HepG2 (cell line): ENCODE measurements at regions not wholly inside any gene's neighbourhood (a gene's known extent, or its start where the extent isn't known, plus 50 kb on each side); places are given as distances from the start of the nearest gene placed in this dataset.

Experiments used
- ATAC-seq: fragments of 200-7000 bp; cut with Tn5 transposase; 3 replicates; pipeline ENCODE4 v1.9.1; 2020; ENCODE audit warnings: mild to moderate bottlenecking, moderate library complexity
- BruUV-seq: library from RNA; stranded (reverse); fragments of 400-500 nt; replicated peaks from 2 replicates; lab custom pipeline; 2021; lab: Mats Ljungman, UMichigan
- CTCF ChIA-PET: fragments of 300-600 bp; formaldehyde crosslinking; extraction: SDS; loops from one replicate; lab custom pipeline; 2021; ENCODE audit warnings: low total read pairs, inconsistent platforms, low intra/inter-chr PET ratio; lab: Yijun Ruan, JAX
- POLR2A ChIA-PET: fragments of 350-600 bp; sonication (Branson Sonifier 250); formaldehyde crosslinking; loops from one replicate; lab custom pipeline; 2020; ENCODE audit warnings: antibody characterized with exemption, inconsistent platforms; lab: Yijun Ruan, JAX
- DNase-seq: peaks from one replicate; pipeline ENCODE4 v3.0.0-alpha.2; 2015; ENCODE audit warnings: low spot score
- FAIRE-seq: peaks from 3 replicates; lab custom pipeline; 2011; peaks lifted over from hg19 to GRCh38; lab: Jason Lieb, UNC
- H2AFZ ChIP-seq: one replicate; pipeline ENCODE4 v1.6.1; 2011; ENCODE audit warnings: low read length, inconsistent platforms
- H3K27ac ChIP-seq: fragments of 300-600 bp; 3 replicates; pipeline ENCODE4 v1.8.0; 2011; ENCODE audit warnings: mixed run types, mild to moderate bottlenecking, mixed read lengths, low read length, inconsistent platforms; ENCODE audit not compliant: insufficient read depth; ENCODE audit errors: extremely low read length
- H3K27me3 ChIP-seq, 2 experiments: fragments of 200-600 bp in 1 of 2; 2 replicates in 1 of 2; 3 replicates in 1 of 2; pipeline versions ENCODE4 v1.6.0 to v1.8.0; 2011; ENCODE audit warnings: low read length in 2 of 2, mild to moderate bottlenecking in 2 of 2, moderate library complexity in 2 of 2, inconsistent platforms in 1 of 2; ENCODE audit not compliant: insufficient read depth in 2 of 2, control insufficient read depth in 1 of 2
- H3K36me3 ChIP-seq, 2 experiments: fragments of 200-600 bp in 1 of 2; replicated peaks in 1 of 2; 2 replicates in 1 of 2; 3 replicates in 1 of 2; pipeline versions ENCODE4 v1.5.1 to v1.8.0; 2011; ENCODE audit warnings: low read length in 2 of 2, inconsistent platforms in 1 of 2; ENCODE audit not compliant: insufficient read depth in 2 of 2, control insufficient read depth in 1 of 2
- H3K4me1 ChIP-seq: 2 replicates; pipeline ENCODE4 v1.5.1; 2012; ENCODE audit warnings: low read length, inconsistent platforms; ENCODE audit not compliant: insufficient read depth
- H3K4me2 ChIP-seq: 2 replicates; pipeline ENCODE4 v1.6.0; 2011; ENCODE audit warnings: low read depth, low read length, inconsistent platforms
- H3K4me3 ChIP-seq, 3 experiments: fragments of 200-600 bp in 1 of 3; sonication (generic), shearing (Covaris generic) in 1 of 3; replicated peaks in 1 of 3; 2 replicates each; pipeline ENCODE4 v1.5.1; 2011 to 2016; ENCODE audit warnings: low read length in 3 of 3, inconsistent platforms in 2 of 3, low read depth in 2 of 3, mild to moderate bottlenecking in 2 of 3, control low read depth in 1 of 3, mixed read lengths in 1 of 3; ENCODE audit not compliant: insufficient read depth in 1 of 3
- H3K79me2 ChIP-seq: one replicate; pipeline ENCODE4 v1.6.1; 2011; ENCODE audit warnings: low read length, inconsistent platforms; ENCODE audit not compliant: insufficient read depth
- H3K9ac ChIP-seq: 2 replicates; pipeline ENCODE4 v1.6.0; 2011; ENCODE audit warnings: mild to moderate bottlenecking, low read depth, low read length, inconsistent platforms; ENCODE audit not compliant: insufficient read depth
- H3K9me3 ChIP-seq: 2 replicates; pipeline ENCODE4 v1.5.1; 2012; ENCODE audit warnings: mild to moderate bottlenecking, low read length
- H4K20me1 ChIP-seq: 2 replicates; pipeline ENCODE4 v1.6.0; 2011; ENCODE audit warnings: inconsistent platforms, mild to moderate bottlenecking, low read length, moderate library complexity; ENCODE audit not compliant: insufficient read depth
- ARNT ChIP-seq: fragments of 450-650 bp; IDR thresholded peaks from 2 replicates; pipeline ENCODE4 v1.6.1; 2017
- FOXC1 ChIP-seq: sonication (generic); formaldehyde crosslinking; IDR thresholded peaks from 2 replicates; pipeline ENCODE4 v1.8.0; 2022; ENCODE audit warnings: mild to moderate bottlenecking, missing genetic modification reagents, borderline replicate concordance
- IRX3 ChIP-seq: sonication (generic); formaldehyde crosslinking; IDR thresholded peaks from 2 replicates; pipeline ENCODE4 v1.8.1; 2023; ENCODE audit warnings: mild to moderate bottlenecking, low read depth, missing genetic modification reagents, borderline replicate concordance
- MZF1 ChIP-seq: sonication (generic); formaldehyde crosslinking; IDR thresholded peaks from 2 replicates; pipeline ENCODE4 v1.8.1; 2023; ENCODE audit warnings: mild to moderate bottlenecking, missing genetic modification reagents, borderline replicate concordance
- NCOA5 ChIP-seq: sonication (generic); formaldehyde crosslinking; IDR thresholded peaks from 2 replicates; pipeline ENCODE4 v1.4.0; 2020; ENCODE audit warnings: missing genetic modification reagents
- PHF20 ChIP-seq: sonication (generic); formaldehyde crosslinking; IDR thresholded peaks from 2 replicates; pipeline ENCODE4 v1.5.0; 2020; ENCODE audit warnings: mild to moderate bottlenecking, missing genetic modification reagents
- PLRG1 ChIP-seq: fragments of 450-650 bp; conservative IDR thresholded peaks from 2 replicates; pipeline ENCODE4 v1.6.1; 2016
- PRPF4 ChIP-seq: fragments of 200-400 bp; formaldehyde crosslinking; IDR thresholded peaks from 2 replicates; pipeline ENCODE4 v1.6.1; 2016; ENCODE audit warnings: low read length, low read depth; ENCODE audit not compliant: poor library complexity, severe bottlenecking
- SIN3B ChIP-seq: fragments of 150-350 bp; IDR thresholded peaks from 2 replicates; pipeline ENCODE4 v1.6.1; 2014; ENCODE audit warnings: low read length
- TAF15 ChIP-seq: fragments of 200-400 bp; formaldehyde crosslinking; IDR thresholded peaks from one replicate; pipeline ENCODE4 v1.6.1; 2018; ENCODE audit warnings: mild to moderate bottlenecking, low read depth, low read length; ENCODE audit not compliant: poor library complexity, severe bottlenecking
- TBX3 ChIP-seq: fragments of 450-650 bp; IDR thresholded peaks from 2 replicates; pipeline ENCODE4 v1.6.1; 2017; ENCODE audit warnings: antibody characterized with exemption, mild to moderate bottlenecking, inconsistent platforms, borderline replicate concordance
- ZBTB3 ChIP-seq: sonication (generic); formaldehyde crosslinking; IDR thresholded peaks from 2 replicates; pipeline ENCODE4 v1.4.0; 2020; ENCODE audit warnings: low read depth, mild to moderate bottlenecking, moderate library complexity, missing genetic modification reagents, borderline replicate concordance
- ZNF281 ChIP-seq: sonication (generic); formaldehyde crosslinking; IDR thresholded peaks from 2 replicates; pipeline ENCODE4 v1.4.0; 2020; ENCODE audit warnings: missing genetic modification reagents, borderline replicate concordance
- ZNF451 ChIP-seq: sonication (generic); formaldehyde crosslinking; IDR thresholded peaks from 2 replicates; pipeline ENCODE4 v1.5.0; 2020; ENCODE audit warnings: mild to moderate bottlenecking, missing genetic modification reagents
- ZNF766 ChIP-seq: sonication (generic); formaldehyde crosslinking; IDR thresholded peaks from 2 replicates; pipeline ENCODE4 v1.5.0; 2020; ENCODE audit warnings: missing genetic modification reagents, borderline replicate concordance
- ZNF777 ChIP-seq: sonication (generic); formaldehyde crosslinking; IDR thresholded peaks from 2 replicates; pipeline ENCODE4 v1.4.0; 2020; ENCODE audit warnings: missing genetic modification reagents
- WGBS: methylation state at CpG from one replicate; pipeline ENCODE4 v1.1.6; 2017; ENCODE audit warnings: low lambda C conversion rate; 5-methylcytosine and 5-hydroxymethylcytosine counted together
- in situ Hi-C: cut with HindIII; loops from 2 replicates; pipeline ENCODE4 v1.10.0; 2017; ENCODE audit warnings: low pct_unique_long_range_greater_than_20kb; ENCODE audit not compliant: extremely low pct_ligation_motif_present
- intact Hi-C: fragments of 100-400 bp; cut with micrococcal nuclease; formaldehyde crosslinking; loops from one replicate; pipeline ENCODE4 v1.10.0; 2022; ENCODE audit not compliant: unreplicated experiment
- TF ChIP-seq, protein P1 (sequence below): IDR thresholded peaks from 2 replicates; pipeline ENCODE4 v1.6.1; 2018; ENCODE audit warnings: missing genetic modification reagents, mild to moderate bottlenecking, missing compliant biosample characterization
- TF ChIP-seq, protein P2 (sequence below): sonication (generic); formaldehyde crosslinking; conservative IDR thresholded peaks from 2 replicates; pipeline ENCODE4 v1.4.0; 2020; ENCODE audit warnings: missing genetic modification reagents

- Histone ChIP-seq H4K20me1 (no peaks in the 10 kb centered on the region), H3K4me1 (no peaks in the 10 kb centered on the region), H3K9ac (no peak overlapping the region), H3K9me3 (no peaks in the 10 kb centered on the region), H3K4me3 (no peak overlapping the region), H3K27me3 (no peaks in the 10 kb centered on the region), H3K27ac (no peak overlapping the region), H2AFZ (no peak overlapping the region), H3K36me3 (no peaks in the 10 kb centered on the region), H3K4me2 (no peak overlapping the region), H3K79me2 (no peaks in the 10 kb centered on the region)
- DNase-seq (no peak), FAIRE-seq (no peak), ATAC-seq (no peak)
- in situ Hi-C loops (no loop called here), intact Hi-C loops (no loop called here)
- ChIA-PET POLR2A (no interaction called here), CTCF (no interaction called here)
- BruUV-seq = no TSS peak
- 12% methylated on average over 4 of the region's 4 CpGs for WGBS
- TF ChIP-seq PHF20 (CRISPR knock-in tag) (no peak), NCOA5 (no peak), IRX3 (no peak), MZF1 (CRISPR knock-in tag) (no peak), ZNF451 (CRISPR knock-in tag) (no peak), ARNT (no peak), ZNF281 (no peak), TBX3 (no peak), TAF15 (no peak), PRPF4 (no peak), ZBTB3 (CRISPR knock-in tag) (no peak), PLRG1 (no peak), ZNF777 (no peak), ZNF766 (no peak), SIN3B (no peak), FOXC1 (no peak)
- TF ChIP-seq, protein P1, sequence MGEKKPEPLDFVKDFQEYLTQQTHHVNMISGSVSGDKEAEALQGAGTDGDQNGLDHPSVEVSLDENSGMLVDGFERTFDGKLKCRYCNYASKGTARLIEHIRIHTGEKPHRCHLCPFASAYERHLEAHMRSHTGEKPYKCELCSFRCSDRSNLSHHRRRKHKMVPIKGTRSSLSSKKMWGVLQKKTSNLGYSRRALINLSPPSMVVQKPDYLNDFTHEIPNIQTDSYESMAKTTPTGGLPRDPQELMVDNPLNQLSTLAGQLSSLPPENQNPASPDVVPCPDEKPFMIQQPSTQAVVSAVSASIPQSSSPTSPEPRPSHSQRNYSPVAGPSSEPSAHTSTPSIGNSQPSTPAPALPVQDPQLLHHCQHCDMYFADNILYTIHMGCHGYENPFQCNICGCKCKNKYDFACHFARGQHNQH (CRISPR knock-in tag) = no peak
- TF ChIP-seq, protein P2, sequence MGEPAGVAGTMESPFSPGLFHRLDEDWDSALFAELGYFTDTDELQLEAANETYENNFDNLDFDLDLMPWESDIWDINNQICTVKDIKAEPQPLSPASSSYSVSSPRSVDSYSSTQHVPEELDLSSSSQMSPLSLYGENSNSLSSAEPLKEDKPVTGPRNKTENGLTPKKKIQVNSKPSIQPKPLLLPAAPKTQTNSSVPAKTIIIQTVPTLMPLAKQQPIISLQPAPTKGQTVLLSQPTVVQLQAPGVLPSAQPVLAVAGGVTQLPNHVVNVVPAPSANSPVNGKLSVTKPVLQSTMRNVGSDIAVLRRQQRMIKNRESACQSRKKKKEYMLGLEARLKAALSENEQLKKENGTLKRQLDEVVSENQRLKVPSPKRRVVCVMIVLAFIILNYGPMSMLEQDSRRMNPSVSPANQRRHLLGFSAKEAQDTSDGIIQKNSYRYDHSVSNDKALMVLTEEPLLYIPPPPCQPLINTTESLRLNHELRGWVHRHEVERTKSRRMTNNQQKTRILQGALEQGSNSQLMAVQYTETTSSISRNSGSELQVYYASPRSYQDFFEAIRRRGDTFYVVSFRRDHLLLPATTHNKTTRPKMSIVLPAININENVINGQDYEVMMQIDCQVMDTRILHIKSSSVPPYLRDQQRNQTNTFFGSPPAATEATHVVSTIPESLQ (CRISPR knock-in tag) = no peak
These were observed 772.9 kb downstream of the DIPK2A start for GRCh38 chr3:144744473-144744872.
